ENCODE measurements at regions not wholly inside any gene's neighbourhood (a gene's known extent, or its start where the extent isn't known, plus 50 kb on each side); places are given as distances from the start of the nearest gene placed in this dataset.

- Mint-ChIP-seq H3K9me3 (no peaks in the 10 kb centered on the region), H3K27ac (no peak overlapping the region), H3K4me1 (ENCODE audit: low read depth) (peaks cover 4% of the 10 kb centered on the region), H3K36me3 (ENCODE audit: low read depth) (no peaks in the 10 kb centered on the region), H3K4me3 (no peak overlapping the region), H3K27me3 (no peaks in the 10 kb centered on the region)
- DNase-seq (no peak), ATAC-seq (no peak)
- ChIA-PET CTCF (interaction anchor here (1.1 to 1.5 kb wide), 3 partner anchors 13 to 223 kb away, joined by 4 to 10 read pairs (median 5); no protein-coding TSS in a partner anchor), POLR2A (interaction anchor here (1.0 kb wide), 1 partner anchor 56 kb away, joined by 3 read pairs; no protein-coding TSS in a partner anchor)
- no peak for TF ChIP-seq CTCF (IDR thresholded peaks at IDR 0.05)
- intact Hi-C loops (cut with micrococcal nuclease): no loop called here
These were observed 99.6 kb downstream of the SLC25A47 start for GRCh38 chr14:100422556-100423316.

- no peak for ATAC-seq
- ChIA-PET CTCF (no interaction called here), POLR2A (interaction anchor here (1.0 kb wide), 1 partner anchor 55 kb away, joined by 3 read pairs; no protein-coding TSS in a partner anchor)
These were observed 100.3 kb downstream of the SLC25A47 start for GRCh38 chr14:100423317-100424010.

GRCh38 chr14:100424504-100425428 lies 101.6 kb downstream of the SLC25A47 start:
- Mint-ChIP-seq H3K4me3 (no peak overlapping the region), H3K9me3 (no peaks in the 10 kb centered on the region), H3K4me1 (ENCODE audit: low read depth) (peaks cover 4% of the 10 kb centered on the region), H3K36me3 (ENCODE audit: low read depth) (no peaks in the 10 kb centered on the region), H3K27ac (no peak overlapping the region), H3K27me3 (no peaks in the 10 kb centered on the region)
- ChIA-PET CTCF (interaction anchor here (1.3 kb wide), 2 partner anchors 12 to 221 kb away, joined by 4 to 5 read pairs; no protein-coding TSS in a partner anchor), POLR2A (interaction anchor here (1.4 kb wide), 1 partner anchor 14 kb away, joined by 5 read pairs; no protein-coding TSS in a partner anchor)
- DNase-seq (no peak), ATAC-seq (peak; percentile 69)
- TF ChIP-seq CTCF (IDR thresholded peaks at IDR 0.05): no peak
- intact Hi-C loops (cut with micrococcal nuclease): no loop called here

More at GRCh38 chr14:100423317-100424010, 100.3 kb downstream of the SLC25A47 start:
- Mint-ChIP-seq H3K9me3 (no peaks in the 10 kb centered on the region), H3K27ac (no peak overlapping the region), H3K4me1 (ENCODE audit: low read depth) (peaks cover 4% of the 10 kb centered on the region), H3K4me3 (no peak overlapping the region), H3K36me3 (ENCODE audit: low read depth) (no peaks in the 10 kb centered on the region), H3K27me3 (no peaks in the 10 kb centered on the region)
- no peak for DNase-seq
- TF ChIP-seq CTCF (IDR thresholded peaks at IDR 0.05): no peak
- intact Hi-C loops (cut with micrococcal nuclease): no loop called here

- no peak overlapping the region for H3K27ac Mint-ChIP-seq
- ATAC-seq: no peak
These were observed 102.3 kb downstream of the SLC25A47 start for GRCh38 chr14:100425429-100425827.

More at GRCh38 chr14:100425429-100425827, 102.3 kb downstream of the SLC25A47 start:
- DNase-seq: no peak
- TF ChIP-seq CTCF (IDR thresholded peaks at IDR 0.05): no peak
- no peak overlapping the region for H3K4me3 Mint-ChIP-seq
- POLR2A ChIA-PET: interaction anchor here (1.4 kb wide), 1 partner anchor 13 kb away, joined by 5 read pairs; no protein-coding TSS in a partner anchor
- CTCF ChIA-PET: interaction anchor here (1.3 kb wide), 2 partner anchors 11 to 220 kb away, joined by 4 to 5 read pairs; no protein-coding TSS in a partner anchor
- H3K4me1 Mint-ChIP-seq (ENCODE audit: low read depth): peaks cover 4% of the 10 kb centered on the region
- intact Hi-C loops (cut with micrococcal nuclease): no loop called here
- no peaks in the 10 kb centered on the region for H3K27me3 Mint-ChIP-seq
- H3K36me3 Mint-ChIP-seq (ENCODE audit: low read depth): no peaks in the 10 kb centered on the region
- H3K9me3 Mint-ChIP-seq: no peaks in the 10 kb centered on the region
